H1 (cell line): ENCODE measurements at regions not wholly inside any gene's neighbourhood (a gene's known extent, or its start where the extent isn't known, plus 50 kb on each side); places are given as distances from the start of the nearest gene placed in this dataset.

Experiments used
- CTCF ChIA-PET: fragments of 300-600 bp; sonication (Branson Sonifier 250); formaldehyde crosslinking; loops from one replicate; lab custom pipeline; 2021; ENCODE audit not compliant: partially characterized antibody; lab: Charles Lee
- POLR2A ChIA-PET: fragments of 300-600 bp; sonication (Branson Sonifier 250); formaldehyde crosslinking; loops from one replicate; lab custom pipeline; 2021; ENCODE audit warnings: inconsistent platforms; ENCODE audit not compliant: partially characterized antibody; lab: Charles Lee
- DNase-seq, 2 experiments: peaks; one replicate each; pipeline versions ENCODE4 v3.0.0 to v3.0.0-alpha.2; 2010 to 2022; ENCODE audit warnings: low spot score in 2 of 2, low read depth in 1 of 2, mixed read lengths in 1 of 2
- FAIRE-seq: peaks from 2 replicates; lab custom pipeline; 2011; peaks lifted over from hg19 to GRCh38; lab: Jason Lieb, UNC
- H2AFZ ChIP-seq: 2 replicates; pipeline ENCODE4 v1.8.1; 2012; ENCODE audit warnings: low read length, inconsistent platforms
- H2AK5ac ChIP-seq: 2 replicates; pipeline ENCODE4 v1.6.1; 2013; ENCODE audit warnings: low read depth, low read length
- H2BK120ac ChIP-seq: replicated peaks from 2 replicates; pipeline ENCODE3; 2013; ENCODE audit warnings: low read depth, low read length, inconsistent platforms
- H2BK12ac ChIP-seq: 2 replicates; pipeline ENCODE4 v1.6.1; 2013; ENCODE audit warnings: low read depth, low read length
- H2BK15ac ChIP-seq: 2 replicates; pipeline ENCODE4 v1.6.1; 2013; ENCODE audit warnings: low read length
- H2BK20ac ChIP-seq: 2 replicates; pipeline ENCODE4 v1.6.1; 2013; ENCODE audit warnings: low read length
- H2BK5ac ChIP-seq: 2 replicates; pipeline ENCODE4 v1.6.1; 2013; ENCODE audit warnings: low read depth, low read length
- H3K14ac ChIP-seq: 2 replicates; pipeline ENCODE4 v1.6.1; 2013; ENCODE audit warnings: inconsistent platforms; ENCODE audit not compliant: insufficient read length
- H3K18ac ChIP-seq: 2 replicates; pipeline ENCODE4 v1.6.1; 2013; ENCODE audit warnings: low read length; ENCODE audit errors: extremely low read depth
- H3K23ac ChIP-seq: 2 replicates; pipeline ENCODE4 v1.6.1; 2013; ENCODE audit warnings: inconsistent platforms; ENCODE audit not compliant: insufficient read length
- H3K23me2 ChIP-seq: 2 replicates; pipeline ENCODE4 v1.6.1; 2013; ENCODE audit warnings: low read depth, low read length
- H3K27ac ChIP-seq: 2 replicates; pipeline ENCODE4 v1.6.1; 2011; ENCODE audit warnings: low read depth, low read length, inconsistent platforms
- H3K27me3 ChIP-seq, 4 experiments: replicated peaks in 1 of 4; 1 replicate in 1 of 4; 2 replicates in 3 of 4; pipeline versions ENCODE4 v1.6.1 to v1.8.1; 2011 to 2013; ENCODE audit warnings: low read length in 3 of 4, mild to moderate bottlenecking in 3 of 4, inconsistent platforms in 2 of 4, mixed read lengths in 2 of 4, moderate library complexity in 1 of 4; ENCODE audit not compliant: control insufficient read depth in 3 of 4, insufficient read depth in 3 of 4; ENCODE audit errors: extremely low read depth in 1 of 4
- H3K36me3 ChIP-seq, 4 experiments: 2 replicates each; pipeline versions ENCODE4 v1.6.1 to v1.8.1; 2011 to 2013; ENCODE audit warnings: mild to moderate bottlenecking in 4 of 4, low read length in 3 of 4, moderate library complexity in 2 of 4, control low read depth in 1 of 4, inconsistent platforms in 1 of 4; ENCODE audit not compliant: insufficient read depth in 4 of 4, control insufficient read depth in 2 of 4
- H3K4ac ChIP-seq: replicated peaks from 2 replicates; pipeline ENCODE3; 2013; ENCODE audit warnings: low read length, low read depth, mixed read lengths, inconsistent platforms; ENCODE audit not compliant: insufficient read length
- H3K4me1 ChIP-seq, 4 experiments: replicated peaks in 1 of 4; 1 replicate in 1 of 4; 2 replicates in 3 of 4; pipeline versions ENCODE4 v1.6.1 to v1.8.1; 2011 to 2013; ENCODE audit warnings: low read length in 3 of 4, inconsistent platforms in 2 of 4, mixed read lengths in 1 of 4; ENCODE audit not compliant: insufficient read depth in 4 of 4, control insufficient read depth in 3 of 4
- H3K4me2 ChIP-seq, 2 experiments: 2 replicates each; pipeline versions ENCODE4 v1.6.1 to v1.8.1; 2011 to 2013; ENCODE audit warnings: low read depth in 2 of 2, low read length in 2 of 2, control low read depth in 1 of 2, inconsistent platforms in 1 of 2, mild to moderate bottlenecking in 1 of 2; ENCODE audit not compliant: insufficient read depth in 1 of 2
- H3K4me3 ChIP-seq, 4 experiments: fragments of 200-600, 300-600 bp in 1 of 4; sonication (generic), shearing (Covaris generic), sonication (Bioruptor Twin) in 1 of 4; 2 replicates each; pipeline versions ENCODE4 v1.5.1 to v1.8.1; 2011 to 2016; ENCODE audit warnings: low read length in 4 of 4, low read depth in 3 of 4, control low read depth in 2 of 4, inconsistent platforms in 2 of 4, mild to moderate bottlenecking in 2 of 4, mixed read lengths in 1 of 4, moderate library complexity in 1 of 4; ENCODE audit not compliant: insufficient read depth in 2 of 4; ENCODE audit errors: extremely low read depth in 1 of 4
- H3K56ac ChIP-seq: replicated peaks from 2 replicates; pipeline ENCODE3; 2013; ENCODE audit warnings: low read depth, mild to moderate bottlenecking, mixed read lengths, low read length, inconsistent platforms; ENCODE audit not compliant: insufficient read length
- H3K79me1 ChIP-seq: 2 replicates; pipeline ENCODE4 v1.6.1; 2013; ENCODE audit warnings: low read depth, low read length, control low read depth
- H3K79me2 ChIP-seq, 2 experiments: 2 replicates each; pipeline versions ENCODE4 v1.6.1 to v1.8.1; 2012 to 2013; ENCODE audit warnings: low read length in 2 of 2, mild to moderate bottlenecking in 2 of 2, inconsistent platforms in 1 of 2; ENCODE audit not compliant: insufficient read depth in 2 of 2, control insufficient read depth in 1 of 2
- H3K9ac ChIP-seq, 4 experiments: replicated peaks in 1 of 4; 1 replicate in 1 of 4; 2 replicates in 3 of 4; pipeline versions ENCODE4 v1.6.1 to v1.8.1; 2011 to 2013; ENCODE audit warnings: low read depth in 3 of 4, low read length in 3 of 4, control low read depth in 2 of 4, mild to moderate bottlenecking in 2 of 4, moderate library complexity in 2 of 4, inconsistent platforms in 1 of 4; ENCODE audit errors: extremely low read depth in 1 of 4
- H3K9me3 ChIP-seq, 2 experiments: 2 replicates each; pipeline versions ENCODE4 v1.6.1 to v1.8.1; 2012 to 2013; ENCODE audit warnings: mild to moderate bottlenecking in 2 of 2, moderate library complexity in 2 of 2, control low read depth in 1 of 2, inconsistent platforms in 1 of 2, low read depth in 1 of 2, low read length in 1 of 2, mixed read lengths in 1 of 2; ENCODE audit not compliant: insufficient read depth in 2 of 2
- H4K20me1 ChIP-seq, 2 experiments: replicated peaks in 1 of 2; 2 replicates each; pipeline versions ENCODE3 to v1.8.1; 2011 to 2013; ENCODE audit warnings: inconsistent platforms in 2 of 2, low read length in 2 of 2, mild to moderate bottlenecking in 1 of 2; ENCODE audit not compliant: insufficient read depth in 2 of 2, control insufficient read depth in 1 of 2
- H4K5ac ChIP-seq: 2 replicates; pipeline ENCODE4 v1.6.1; 2013; ENCODE audit warnings: low read length, low read depth, mixed read lengths, inconsistent platforms; ENCODE audit not compliant: insufficient read length
- H4K8ac ChIP-seq: 2 replicates; pipeline ENCODE4 v1.8.0; 2013; ENCODE audit warnings: mild to moderate bottlenecking, moderate library complexity, low read length, inconsistent platforms; ENCODE audit not compliant: insufficient read depth; ENCODE audit errors: extremely low read depth
- H4K91ac ChIP-seq: replicated peaks from 2 replicates; pipeline ENCODE3; 2013; ENCODE audit warnings: low read length, mixed read lengths, inconsistent platforms; ENCODE audit not compliant: insufficient read length
- CBX5 ChIP-seq: fragments of 300-800, 300-1000 bp; sonication (generic); IDR thresholded peaks from 2 replicates; pipeline ENCODE4 v1.7.1; 2016; ENCODE audit warnings: antibody characterized with exemption, low read length, low read depth
- CHD2 ChIP-seq: IDR thresholded peaks from 2 replicates; pipeline ENCODE4 v1.6.1; 2012; ENCODE audit warnings: low read length, improper control_type of control experiment
- GABPA ChIP-seq: IDR thresholded peaks from 2 replicates; pipeline ENCODE4 v1.6.1; 2011; ENCODE audit warnings: mild to moderate bottlenecking, low read length, moderate library complexity, borderline replicate concordance; ENCODE audit not compliant: insufficient read depth
- NANOG ChIP-seq: IDR thresholded peaks from 2 replicates; pipeline ENCODE4 v1.6.1; 2011; ENCODE audit warnings: low read length, low read depth, mild to moderate bottlenecking, inconsistent platforms; ENCODE audit not compliant: insufficient read depth, poor library complexity, severe bottlenecking
- POU5F1 ChIP-seq: IDR thresholded peaks from 2 replicates; pipeline ENCODE4 v1.6.1; 2011; ENCODE audit warnings: low read depth, mild to moderate bottlenecking, low read length, moderate library complexity
- SIX5 ChIP-seq: IDR thresholded peaks from 2 replicates; pipeline ENCODE4 v1.6.1; 2011; ENCODE audit warnings: mild to moderate bottlenecking, low read depth, low read length
- TAF1 ChIP-seq: IDR thresholded peaks from 2 replicates; pipeline ENCODE4 v1.6.1; 2011; ENCODE audit warnings: mild to moderate bottlenecking, low read depth, low read length
- TAF7 ChIP-seq: optimal IDR thresholded peaks from 2 replicates; pipeline ENCODE3; 2011; ENCODE audit warnings: low read depth, mild to moderate bottlenecking, inconsistent platforms, low read length, moderate library complexity, borderline replicate concordance
- TBP ChIP-seq: IDR thresholded peaks from 2 replicates; pipeline ENCODE4 v1.6.1; 2011; ENCODE audit warnings: low read depth, low read length, improper control_type of control experiment
- ZNF274 ChIP-seq: IDR thresholded peaks from 2 replicates; pipeline ENCODE4 v1.7.0; 2012; ENCODE audit warnings: low read length, borderline replicate concordance; ENCODE audit errors: extremely low read depth
- WGBS, 2 experiments: shearing (Covaris generic) in 1 of 2; methylation state at CpG; one replicate each; pipeline versions ENCODE4 v1.1.6 to v1.1.7; 2013 to 2015; ENCODE audit warnings: low lambda C conversion rate in 2 of 2, mixed read lengths in 2 of 2, inconsistent platforms in 1 of 2, low coverage in 1 of 2, missing lambda C conversion rate in 1 of 2; ENCODE audit not compliant: insufficient replicate concordance in 2 of 2, insufficient coverage in 1 of 2, insufficient read length in 1 of 2; ENCODE audit errors: extremely low coverage in 1 of 2, missing lambda C conversion rate in 1 of 2; 5-methylcytosine and 5-hydroxymethylcytosine counted together
- TF ChIP-seq, protein P1 (sequence below): IDR thresholded peaks from 2 replicates; pipeline ENCODE4 v1.6.1; 2012; ENCODE audit warnings: low read length, inconsistent platforms
- TF ChIP-seq, protein P2 (sequence below): IDR thresholded peaks from 2 replicates; pipeline ENCODE4 v1.6.1; 2011; ENCODE audit warnings: low read length, improper control_type of control experiment

DNA sequence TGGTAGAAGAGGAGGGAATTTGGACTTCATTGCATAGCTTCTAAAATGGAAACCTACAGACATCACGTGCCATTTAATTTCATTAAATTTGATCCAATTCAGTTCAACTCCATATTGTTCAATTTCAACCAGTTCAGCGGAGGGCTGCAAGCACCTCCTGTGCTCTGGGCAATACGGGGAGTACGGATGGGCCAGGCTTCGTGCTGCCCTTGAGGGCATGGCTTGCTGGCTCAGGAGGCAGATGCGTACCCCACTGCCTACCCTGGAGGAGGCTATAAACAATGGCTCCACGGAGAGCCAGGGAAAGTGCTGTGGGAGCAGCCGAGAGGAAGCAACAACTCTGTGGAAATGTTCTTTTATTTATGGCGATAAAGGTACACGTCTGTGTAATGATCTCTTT is 261.8 kb downstream of the DCDC2C start:
- DNase-seq, result no peak
- no peaks in the 10 kb centered on the region for H3K23me2 ChIP-seq
- FAIRE-seq, result no peak
- H3K36me3 ChIP-seq, result no peaks in the 10 kb centered on the region
- no peak overlapping the region for H3K23ac ChIP-seq
- no peak overlapping the region for H2AK5ac ChIP-seq
- H2BK120ac ChIP-seq, result no peak overlapping the region
- no peak overlapping the region for H3K4me3 ChIP-seq
- no peaks in the 10 kb centered on the region for H4K20me1 ChIP-seq
- H2BK20ac ChIP-seq, result no peak overlapping the region
- ChIA-PET CTCF (interaction anchor here (0.5 to 2.2 kb wide), 2 partner anchors 797 to 1709 kb away, joined by 3 to 5 read pairs; no protein-coding TSS in a partner anchor), POLR2A (no interaction called here)
- no peak overlapping the region for H3K18ac ChIP-seq
- H3K27me3 ChIP-seq, result no peaks in the 10 kb centered on the region
- no peak overlapping the region for H3K14ac ChIP-seq
- no peaks in the 10 kb centered on the region for H3K79me1 ChIP-seq
- no peak overlapping the region for H2BK12ac ChIP-seq
- no peaks in the 10 kb centered on the region for H3K9me3 ChIP-seq
- no peak overlapping the region for H4K5ac ChIP-seq
- no peak overlapping the region for H3K27ac ChIP-seq
- H4K91ac ChIP-seq, result no peak overlapping the region
- no peak overlapping the region for H2BK15ac ChIP-seq
- H3K4me2 ChIP-seq, result no peak overlapping the region
- no peak overlapping the region for H3K9ac ChIP-seq
- no peak overlapping the region for H2AFZ ChIP-seq
- H3K56ac ChIP-seq, result no peak overlapping the region
- H2BK5ac ChIP-seq, result no peak overlapping the region
- H4K8ac ChIP-seq, result no peak overlapping the region
- H3K79me2 ChIP-seq, result no peaks in the 10 kb centered on the region
- H3K4ac ChIP-seq, result no peak overlapping the region
- 86% methylated on average over 10 of the region's 10 CpGs; no CpG with 5 or more reads in 1 of the 2 experiments for WGBS, 2 experiments
- H3K4me1 ChIP-seq, result peaks cover 0 to 3% (median 0%) of the 10 kb centered on the region in 4 experiments; a peak in 1 of 7 replicates
- TF ChIP-seq NANOG (no peak), CBX5 (no peak), POU5F1 (no peak), SIX5 (no peak), ZNF274 (no peak), CHD2 (no peak), TBP (no peak), TAF1 (no peak), TAF7 (no peak), GABPA (no peak)
- TF ChIP-seq, protein P1, sequence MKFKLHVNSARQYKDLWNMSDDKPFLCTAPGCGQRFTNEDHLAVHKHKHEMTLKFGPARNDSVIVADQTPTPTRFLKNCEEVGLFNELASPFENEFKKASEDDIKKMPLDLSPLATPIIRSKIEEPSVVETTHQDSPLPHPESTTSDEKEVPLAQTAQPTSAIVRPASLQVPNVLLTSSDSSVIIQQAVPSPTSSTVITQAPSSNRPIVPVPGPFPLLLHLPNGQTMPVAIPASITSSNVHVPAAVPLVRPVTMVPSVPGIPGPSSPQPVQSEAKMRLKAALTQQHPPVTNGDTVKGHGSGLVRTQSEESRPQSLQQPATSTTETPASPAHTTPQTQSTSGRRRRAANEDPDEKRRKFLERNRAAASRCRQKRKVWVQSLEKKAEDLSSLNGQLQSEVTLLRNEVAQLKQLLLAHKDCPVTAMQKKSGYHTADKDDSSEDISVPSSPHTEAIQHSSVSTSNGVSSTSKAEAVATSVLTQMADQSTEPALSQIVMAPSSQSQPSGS, result no peak
- TF ChIP-seq, protein P2, sequence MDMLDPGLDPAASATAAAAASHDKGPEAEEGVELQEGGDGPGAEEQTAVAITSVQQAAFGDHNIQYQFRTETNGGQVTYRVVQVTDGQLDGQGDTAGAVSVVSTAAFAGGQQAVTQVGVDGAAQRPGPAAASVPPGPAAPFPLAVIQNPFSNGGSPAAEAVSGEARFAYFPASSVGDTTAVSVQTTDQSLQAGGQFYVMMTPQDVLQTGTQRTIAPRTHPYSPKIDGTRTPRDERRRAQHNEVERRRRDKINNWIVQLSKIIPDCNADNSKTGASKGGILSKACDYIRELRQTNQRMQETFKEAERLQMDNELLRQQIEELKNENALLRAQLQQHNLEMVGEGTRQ, result no peak
